ENCODE measurements at regions not wholly inside any gene's neighbourhood (a gene's known extent, or its start where the extent isn't known, plus 50 kb on each side); places are given as distances from the start of the nearest gene placed in this dataset.
"Not testable (repeated sequence)": the region's sequence is repeated elsewhere in the genome, so short reads cannot be mapped to it uniquely, and the experiment has no call there.

- H3K4me1 ChIP-seq, result no peaks in the 10 kb centered on the region
- no peak overlapping the region for H3K4me3 ChIP-seq
- TF ChIP-seq CTCF (IDR thresholded peaks at IDR 0.05), result no peak
- H3K27me3 ChIP-seq, result no peaks in the 10 kb centered on the region
- intact Hi-C loops (cut with DNase I; ENCODE audit: low total_unique reads), result no loop called here
- H3K27ac ChIP-seq, result no peak overlapping the region
- no peak for DNase-seq
- H3K36me3 ChIP-seq, result no peaks in the 10 kb centered on the region
- H3K9me3 ChIP-seq, result peaks cover 0 to 14% (median 0%) of the 10 kb centered on the region in 3 donors
These were observed 106.2 kb downstream of the CCNG2 start for GRCh38 chr4:77263247-77263646.

GRCh38 chr4:77263976-77264375 lies 107.0 kb downstream of the CCNG2 start:
- H3K27ac ChIP-seq; intact Hi-C loops (cut with DNase I; ENCODE audit: low total_unique reads); H3K27me3 ChIP-seq; H3K4me3 ChIP-seq; DNase-seq; H3K4me1 ChIP-seq; H3K36me3 ChIP-seq: not testable (repeated sequence)
- peaks cover 0 to 14% (median 0%) of the 10 kb centered on the region in 3 donors for H3K9me3 ChIP-seq

GRCh38 chr4:77264826-77265225 lies 107.8 kb downstream of the CCNG2 start:
- Histone ChIP-seq H3K27ac (no peak overlapping the region), H3K4me1 (no peaks in the 10 kb centered on the region), H3K27me3 (no peaks in the 10 kb centered on the region), H3K9me3 (peaks cover 0 to 14% (median 0%) of the 10 kb centered on the region in 3 donors), H3K36me3 (no peaks in the 10 kb centered on the region), H3K4me3 (no peak overlapping the region)
- intact Hi-C loops (cut with DNase I; ENCODE audit: low total_unique reads), result no loop called here
- no peak for DNase-seq
- TF ChIP-seq CTCF (IDR thresholded peaks at IDR 0.05), result no peak

- DNase-seq, result no peak
- TF ChIP-seq CTCF (IDR thresholded peaks at IDR 0.05), result no peak
- H3K4me3 ChIP-seq, result no peak overlapping the region
- H3K27ac ChIP-seq, result no peak overlapping the region
- H3K4me1 ChIP-seq, result no peaks in the 10 kb centered on the region
- no peaks in the 10 kb centered on the region for H3K36me3 ChIP-seq
- intact Hi-C loops (cut with DNase I; ENCODE audit: low total_unique reads), result no loop called here
- H3K9me3 ChIP-seq, result peaks cover 0 to 14% (median 0%) of the 10 kb centered on the region in 3 donors
- no peaks in the 10 kb centered on the region for H3K27me3 ChIP-seq
These were observed 111.1 kb downstream of the CCNG2 start for GRCh38 chr4:77268108-77268507.

GRCh38 chr4:77269505-77269904 lies 112.5 kb downstream of the CCNG2 start:
- TF ChIP-seq CTCF (IDR thresholded peaks at IDR 0.05), result no peak
- no peak overlapping the region for H3K4me3 ChIP-seq
- DNase-seq, result no peak
- H3K9me3 ChIP-seq, result peaks cover 0 to 6% (median 0%) of the 10 kb centered on the region in 3 donors
- H3K36me3 ChIP-seq, result no peaks in the 10 kb centered on the region
- no peaks in the 10 kb centered on the region for H3K27me3 ChIP-seq
- intact Hi-C loops (cut with DNase I; ENCODE audit: low total_unique reads), result no loop called here
- no peaks in the 10 kb centered on the region for H3K4me1 ChIP-seq
- H3K27ac ChIP-seq, result no peak overlapping the region

- Histone ChIP-seq H3K9me3 (no peaks in the 10 kb centered on the region), H3K27me3 (no peaks in the 10 kb centered on the region), H3K27ac (no peak overlapping the region), H3K36me3 (no peaks in the 10 kb centered on the region), H3K4me1 (no peaks in the 10 kb centered on the region), H3K4me3 (no peak overlapping the region)
- intact Hi-C loops (cut with DNase I; ENCODE audit: low total_unique reads), result no loop called here
- DNase-seq, result no peak
- TF ChIP-seq CTCF (IDR thresholded peaks at IDR 0.05), result no peak
These were observed 116.4 kb downstream of the CCNG2 start for GRCh38 chr4:77273412-77273811.

GRCh38 chr4:77279114-77279513 lies 122.1 kb downstream of the CCNG2 start:
- H3K4me1 ChIP-seq; H3K36me3 ChIP-seq; H3K4me3 ChIP-seq; H3K27ac ChIP-seq; intact Hi-C loops (cut with DNase I; ENCODE audit: low total_unique reads); H3K27me3 ChIP-seq; DNase-seq; H3K9me3 ChIP-seq: not testable (repeated sequence)

Data from tibial artery (tissue), 4 donors.